ENCODE measurements at regions not wholly inside any gene's neighbourhood (a gene's known extent, or its start where the extent isn't known, plus 50 kb on each side); places are given as distances from the start of the nearest gene placed in this dataset.

DNA sequence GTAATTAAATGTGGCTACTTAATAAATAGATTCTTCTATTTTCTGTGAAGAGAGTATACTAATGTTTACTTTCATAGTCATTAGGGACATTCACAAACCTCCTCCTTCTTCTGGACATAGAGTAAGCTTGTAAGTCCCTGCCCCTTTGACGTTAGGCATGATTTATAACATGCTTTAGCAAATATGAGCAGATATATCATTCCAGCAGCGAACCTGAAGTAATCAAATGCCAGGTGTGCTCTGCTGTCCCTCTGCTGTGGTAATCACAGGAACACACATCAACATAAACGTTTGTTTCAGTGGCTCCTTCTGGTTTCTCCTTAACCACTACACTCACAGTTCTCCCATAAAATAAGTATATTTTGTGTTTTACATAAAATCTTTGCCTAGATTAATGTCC is 961.8 kb downstream of the FLRT2 start:
- DNase-seq: no peak

DNA sequence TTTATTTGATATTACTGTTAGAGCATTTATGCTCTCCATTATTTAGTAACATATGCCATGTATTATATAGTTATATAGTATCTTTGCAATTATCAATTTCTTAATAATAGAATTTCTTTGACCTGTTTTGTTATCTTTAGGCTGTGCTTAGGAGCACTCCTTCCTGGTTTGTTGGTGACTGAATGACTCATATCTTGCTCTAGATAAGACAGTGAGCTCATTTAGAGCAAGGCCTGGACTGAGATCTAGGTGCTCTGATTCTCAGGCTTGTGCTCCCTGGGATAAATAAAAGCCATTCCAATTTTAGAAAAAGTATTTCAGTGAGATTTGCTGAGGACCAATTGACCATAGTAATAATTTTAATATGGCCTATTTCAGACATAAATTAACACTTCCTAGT is 951.2 kb downstream of the FLRT2 start:
- no peak for DNase-seq

DNA sequence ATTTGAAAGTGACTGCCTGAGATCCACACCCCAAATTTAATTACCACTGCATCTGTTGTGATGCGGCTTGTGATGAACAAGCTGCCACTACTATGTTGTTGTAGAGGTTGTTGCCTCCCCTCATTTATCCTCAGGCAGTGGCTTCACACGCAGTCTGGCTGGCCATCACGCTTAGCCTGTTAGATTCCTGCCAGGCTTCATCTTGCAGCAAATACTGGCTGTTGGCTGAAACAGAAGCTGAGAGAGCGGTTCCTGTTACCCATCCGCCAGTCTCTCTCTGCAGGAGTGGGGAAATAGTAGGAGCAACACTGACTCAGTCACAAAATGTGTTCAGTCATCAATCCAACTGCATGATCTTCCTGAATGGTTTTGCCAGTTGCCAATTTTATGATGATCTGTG is 934.4 kb downstream of the FLRT2 start:
- DNase-seq: peak in 1 of 14 donors; percentile 1

DNA sequence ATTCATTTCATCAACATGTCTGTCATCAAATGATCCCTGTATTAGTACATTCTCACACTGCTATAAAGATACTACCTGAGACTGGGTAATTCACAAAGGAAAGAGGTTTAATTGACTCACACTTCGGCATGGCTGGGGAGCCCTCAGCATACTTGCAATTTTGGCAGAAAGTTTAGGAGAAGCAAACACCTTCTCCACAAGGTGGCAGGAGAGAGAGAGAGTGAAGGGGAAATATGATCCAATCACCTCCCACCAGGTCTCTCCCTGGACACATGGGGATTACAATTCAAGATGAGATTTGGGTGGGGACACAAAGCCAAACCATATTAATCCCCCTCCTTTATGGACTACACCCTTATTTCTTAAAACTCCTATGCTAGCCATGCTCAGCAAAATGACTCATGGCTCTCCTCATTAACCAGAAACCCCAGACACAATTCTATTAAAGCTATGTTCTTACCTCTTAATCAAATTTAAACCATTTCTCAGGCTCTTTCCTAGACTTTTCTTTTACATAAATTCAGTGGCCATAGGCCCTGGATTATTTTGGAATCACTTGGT is 932.3 kb downstream of the FLRT2 start:
- DNase-seq: no peak

- no peak for DNase-seq
These were observed 927.7 kb downstream of the FLRT2 start for GRCh38 chr14:86457481-86458135.

DNA sequence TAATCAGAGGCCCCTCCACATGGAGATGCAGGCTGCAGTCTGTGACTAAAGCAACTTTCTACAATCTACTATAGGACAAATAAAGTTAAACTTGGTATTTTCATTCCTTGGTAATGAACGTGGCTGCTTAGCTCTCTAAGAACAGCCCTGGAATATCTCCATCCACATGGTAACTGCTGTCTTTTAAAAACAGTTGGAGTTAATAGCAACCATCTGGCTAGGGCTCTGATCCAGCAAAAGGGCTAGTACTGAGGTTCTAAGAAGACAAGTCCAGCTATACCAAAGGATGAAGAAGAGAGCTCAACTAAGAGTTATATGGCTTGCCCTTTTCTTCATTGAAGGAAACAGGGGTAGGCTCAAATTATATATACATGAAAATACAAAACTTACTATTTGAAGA is 920.1 kb downstream of the FLRT2 start:
- DNase-seq: no peak

- no peak for DNase-seq
These were observed 912.2 kb downstream of the FLRT2 start for GRCh38 chr14:86442135-86442534.

GRCh38 chr14:86430853-86431252 is 900.9 kb downstream of the FLRT2 start:
- no peak for DNase-seq

DNA sequence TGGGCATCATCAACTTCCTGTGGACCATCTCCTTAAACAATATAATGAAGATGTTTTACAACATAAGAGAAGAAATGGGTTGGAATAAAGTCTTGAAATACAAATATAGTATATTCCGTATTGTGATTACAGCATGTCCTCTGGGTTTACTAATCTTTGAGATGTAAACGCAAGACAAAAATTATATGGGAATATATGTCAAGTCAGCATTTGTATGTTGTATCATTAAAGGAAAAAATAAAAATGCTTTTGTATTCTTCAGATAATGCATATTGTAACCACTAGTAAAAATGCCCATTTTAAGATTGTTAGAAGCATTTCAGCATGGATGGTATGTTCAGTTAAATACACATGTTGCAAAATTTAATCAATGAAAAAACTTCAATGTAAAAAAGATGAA is 893.3 kb downstream of the FLRT2 start:
- no peak for DNase-seq

- DNase-seq: peak in 2 of 14 donors; percentile 1 to 2
These were observed 890.2 kb downstream of the FLRT2 start for GRCh38 chr14:86420131-86420530.

GRCh38 chr14:86414146-86414545 is 884.2 kb downstream of the FLRT2 start:
- no peak for DNase-seq

GRCh38 chr14:86404989-86405649 is 875.2 kb downstream of the FLRT2 start:
- DNase-seq: peak in 1 of 14 donors; percentile 1

DNA sequence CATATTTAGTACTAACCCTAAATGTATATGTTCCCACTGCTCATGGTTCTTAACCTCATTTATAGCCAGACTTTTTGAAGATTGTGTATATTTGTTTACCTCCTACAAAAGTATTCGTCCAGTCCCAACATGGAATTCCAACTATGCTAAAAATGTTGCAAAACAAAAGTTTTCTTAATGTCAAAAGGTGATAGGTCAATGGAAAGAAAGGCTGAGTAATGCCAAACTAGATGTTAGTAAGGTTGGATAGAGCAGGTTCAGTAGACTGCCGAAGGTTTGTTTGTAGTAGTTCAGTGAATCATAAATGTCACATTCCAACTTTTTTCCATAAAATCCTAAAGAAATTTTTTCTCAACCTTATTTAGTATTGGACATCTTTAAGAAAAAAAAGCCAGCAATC is 874.5 kb downstream of the FLRT2 start:
- no peak for DNase-seq

DNA sequence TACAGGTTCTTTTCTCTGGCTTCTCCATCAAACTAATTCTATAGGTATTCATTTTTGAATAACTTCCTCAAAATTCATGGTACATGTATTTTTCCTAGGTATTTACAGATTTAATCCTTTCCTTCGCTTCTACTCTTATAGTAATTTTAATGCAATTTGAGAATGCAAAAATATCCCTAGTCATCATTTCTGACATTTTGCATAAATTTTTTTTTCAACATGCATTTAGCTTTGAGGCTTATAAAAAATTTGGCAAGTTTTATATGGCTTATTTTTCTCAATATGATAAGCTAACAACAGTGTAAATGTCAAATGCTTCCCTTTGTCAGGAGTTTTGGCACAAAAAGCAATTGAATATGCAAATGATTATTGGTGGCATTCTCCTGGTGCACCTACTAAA is 872.6 kb downstream of the FLRT2 start:
- no peak for DNase-seq

GRCh38 chr14:86391085-86391484 is 861.1 kb downstream of the FLRT2 start:
- no peak for DNase-seq

- no peak for DNase-seq
These were observed 858.3 kb downstream of the FLRT2 start for GRCh38 chr14:86388216-86388615.

- DNase-seq: no peak
These were observed 843.9 kb downstream of the FLRT2 start for GRCh38 chr14:86373886-86374285.

GRCh38 chr14:86372402-86372801 is 842.5 kb downstream of the FLRT2 start:
- no peak for DNase-seq

DNA sequence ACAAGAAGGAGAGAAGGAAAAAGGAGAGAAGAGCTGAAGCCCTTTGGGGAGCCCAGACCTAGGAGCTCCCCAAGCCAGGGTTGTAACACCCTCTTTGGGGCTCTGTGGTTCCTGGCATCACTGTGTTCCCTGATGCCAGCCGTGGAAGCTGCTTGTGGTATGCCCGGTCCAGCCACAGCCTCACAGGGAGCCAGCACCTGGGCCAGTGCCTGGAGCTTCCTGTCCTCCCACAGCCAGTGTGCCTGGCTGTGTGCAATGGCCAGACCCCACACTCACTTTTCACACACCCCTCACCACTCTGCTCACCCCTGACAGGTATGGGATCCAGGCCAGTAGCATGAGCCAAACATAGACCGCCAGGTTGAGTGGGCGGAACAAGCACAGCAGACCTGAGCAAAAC is 834.7 kb downstream of the FLRT2 start:
- DNase-seq: no peak

- no peak for DNase-seq
These were observed 833.6 kb downstream of the FLRT2 start for GRCh38 chr14:86363576-86363975.

DNA sequence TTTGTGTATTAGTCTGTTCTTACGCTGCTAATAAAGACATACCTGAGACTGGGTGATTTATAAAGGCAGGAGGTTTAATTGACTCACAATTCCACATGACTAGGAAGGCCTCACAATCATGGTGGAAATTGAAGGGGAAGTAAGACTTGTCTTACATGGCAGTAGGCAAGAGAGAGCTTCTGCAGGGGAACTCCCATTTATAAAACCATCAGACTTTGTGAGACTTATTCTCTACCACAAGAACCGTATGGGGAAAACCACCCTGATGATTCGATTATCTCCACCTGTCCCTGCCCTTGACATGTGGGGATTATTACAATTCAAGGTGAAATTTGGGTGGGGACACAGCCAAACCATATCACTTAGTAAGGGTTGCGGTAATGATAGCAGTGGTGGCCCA is 833.1 kb downstream of the FLRT2 start:
- DNase-seq: no peak

- no peak for DNase-seq
These were observed 827.9 kb downstream of the FLRT2 start for GRCh38 chr14:86357876-86358275.

- DNase-seq: no peak
These were observed 827.2 kb downstream of the FLRT2 start for GRCh38 chr14:86357119-86357518.

DNA sequence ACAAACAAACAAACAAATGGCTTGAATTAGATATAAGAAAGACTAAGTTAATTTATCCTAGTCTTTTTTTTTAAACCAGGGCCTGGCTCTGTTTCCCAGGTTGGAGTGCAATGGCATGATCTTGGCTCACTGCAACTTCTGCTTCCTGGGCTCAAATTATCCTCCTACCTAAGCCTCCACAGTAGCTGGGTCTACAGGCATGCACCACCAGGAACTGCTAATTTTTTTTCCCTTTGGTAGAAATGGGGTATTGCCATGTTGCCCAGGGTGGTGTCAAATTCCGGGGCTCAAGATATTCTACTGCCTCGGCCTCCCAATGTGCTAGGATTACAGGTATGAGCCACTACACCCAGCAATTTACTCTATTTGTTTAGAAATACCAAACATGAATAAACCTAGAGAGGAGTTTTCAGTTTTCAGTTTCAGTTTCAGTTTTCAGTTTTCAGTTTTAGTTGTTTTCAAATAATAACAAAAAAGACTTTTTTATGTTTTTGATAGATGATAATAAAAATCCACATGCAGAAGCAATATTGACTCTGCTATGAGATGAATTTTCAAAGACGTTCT is 817.0 kb downstream of the FLRT2 start:
- DNase-seq: no peak

Data from C1 segment of cervical spinal cord (tissue), 14 donors.